H9 (cell line): ENCODE measurements at regions not wholly inside any gene's neighbourhood (a gene's known extent, or its start where the extent isn't known, plus 50 kb on each side); places are given as distances from the start of the nearest gene placed in this dataset.

ENCODE experiments used
- DNase-seq: peaks from one replicate; pipeline ENCODE4 v3.0.0-alpha.2; 2017
- H2AFZ ChIP-seq: one replicate; pipeline ENCODE4 v1.6.1; 2013; ENCODE audit warnings: mild to moderate bottlenecking, low read length, control low read depth, moderate library complexity
- H2AK5ac ChIP-seq: 2 replicates; pipeline ENCODE4 v1.6.1; 2013; ENCODE audit warnings: low read length, control low read depth, mixed read lengths; ENCODE audit not compliant: insufficient read length
- H2BK120ac ChIP-seq: one replicate; pipeline ENCODE4 v1.6.1; 2013; ENCODE audit warnings: low read depth, mild to moderate bottlenecking, low read length, control low read depth, inconsistent platforms; ENCODE audit not compliant: poor library complexity, severe bottlenecking
- H2BK12ac ChIP-seq: 2 replicates; pipeline ENCODE4 v1.6.1; 2013; ENCODE audit warnings: low read length, control low read depth, mixed read lengths, low read depth; ENCODE audit not compliant: insufficient read length
- H2BK15ac ChIP-seq: 2 replicates; pipeline ENCODE4 v1.6.1; 2013; ENCODE audit warnings: low read depth, low read length, control low read depth
- H2BK20ac ChIP-seq: one replicate; pipeline ENCODE4 v1.6.1; 2013; ENCODE audit warnings: low read depth, mild to moderate bottlenecking, low read length, control low read depth, inconsistent platforms; ENCODE audit not compliant: poor library complexity, severe bottlenecking
- H2BK5ac ChIP-seq: 2 replicates; pipeline ENCODE4 v1.6.1; 2013; ENCODE audit warnings: low read length, control low read depth, mixed read lengths; ENCODE audit not compliant: insufficient read length
- H3K14ac ChIP-seq: 2 replicates; pipeline ENCODE4 v1.6.1; 2013; ENCODE audit warnings: low read length, control low read depth; ENCODE audit not compliant: insufficient read depth
- H3K18ac ChIP-seq: 2 replicates; pipeline ENCODE4 v1.6.1; 2013; ENCODE audit warnings: low read depth, mild to moderate bottlenecking, mixed read lengths, low read length, control low read depth; ENCODE audit not compliant: insufficient read length
- H3K23ac ChIP-seq: 2 replicates; pipeline ENCODE4 v1.6.1; 2013; ENCODE audit warnings: low read length, control low read depth, mixed read lengths, low read depth; ENCODE audit not compliant: insufficient read length
- H3K23me2 ChIP-seq: 2 replicates; pipeline ENCODE4 v1.6.1; 2013; ENCODE audit warnings: low read depth, mild to moderate bottlenecking, mixed read lengths, low read length, control low read depth; ENCODE audit not compliant: insufficient read length, poor library complexity, severe bottlenecking
- H3K27ac ChIP-seq: 2 replicates; pipeline ENCODE4 v1.5.1; 2013; ENCODE audit warnings: low read length, control low read depth, mixed read lengths, low read depth; ENCODE audit not compliant: insufficient read length
- H3K27me3 ChIP-seq: 2 replicates; pipeline ENCODE4 v1.6.1; 2013; ENCODE audit warnings: low read length, control low read depth, inconsistent platforms; ENCODE audit not compliant: insufficient read depth
- H3K4ac ChIP-seq: 2 replicates; pipeline ENCODE4 v1.6.1; 2013; ENCODE audit warnings: low read depth, mild to moderate bottlenecking, control low read depth, inconsistent platforms, low read length, moderate library complexity
- H3K4me1 ChIP-seq: 2 replicates; pipeline ENCODE4 v1.6.1; 2013; ENCODE audit warnings: low read length, control low read depth, inconsistent platforms; ENCODE audit not compliant: insufficient read depth
- H3K4me2 ChIP-seq: 2 replicates; pipeline ENCODE4 v1.6.1; 2013; ENCODE audit warnings: low read length, control low read depth, mixed read lengths; ENCODE audit not compliant: insufficient read length, insufficient read depth
- H3K56ac ChIP-seq: 2 replicates; pipeline ENCODE4 v1.6.1; 2013; ENCODE audit warnings: low read depth, mild to moderate bottlenecking, mixed read lengths, low read length, control low read depth; ENCODE audit not compliant: insufficient read length
- H3K79me1 ChIP-seq: 2 replicates; pipeline ENCODE4 v1.6.1; 2013; ENCODE audit warnings: low read depth, mild to moderate bottlenecking, moderate library complexity, low read length, control low read depth, inconsistent platforms; ENCODE audit not compliant: insufficient read depth, poor library complexity, severe bottlenecking
- H3K79me2 ChIP-seq: 2 replicates; pipeline ENCODE4 v1.6.1; 2013; ENCODE audit warnings: low read length, control low read depth, inconsistent platforms; ENCODE audit not compliant: insufficient read depth
- H3K9ac ChIP-seq: 2 replicates; pipeline ENCODE4 v1.6.1; 2013; ENCODE audit warnings: low read length, control low read depth, mixed read lengths; ENCODE audit not compliant: insufficient read length; ENCODE audit errors: extremely low read depth
- H3K9me3 ChIP-seq: one replicate; pipeline ENCODE4 v1.6.1; 2013; ENCODE audit warnings: low read depth, low read length, inconsistent platforms; ENCODE audit not compliant: control insufficient read depth
- H3T11ph ChIP-seq: one replicate; pipeline ENCODE4 v1.6.1; 2013; ENCODE audit warnings: mild to moderate bottlenecking, low read length, control low read depth, inconsistent platforms
- H4K20me1 ChIP-seq: one replicate; pipeline ENCODE4 v1.6.1; 2013; ENCODE audit not compliant: control insufficient read depth, insufficient read length, insufficient read depth
- H4K5ac ChIP-seq: 2 replicates; pipeline ENCODE4 v1.6.1; 2013; ENCODE audit warnings: low read depth, mild to moderate bottlenecking, mixed read lengths, low read length, control low read depth; ENCODE audit not compliant: insufficient read length
- H4K8ac ChIP-seq: replicated peaks from 2 replicates; pipeline ENCODE4 v1.6.1; 2013; ENCODE audit warnings: low read length, control low read depth, mixed read lengths, low read depth; ENCODE audit not compliant: insufficient read length
- H4K91ac ChIP-seq: 2 replicates; pipeline ENCODE4 v1.6.1; 2013; ENCODE audit warnings: low read depth, mild to moderate bottlenecking, moderate library complexity, mixed read lengths, low read length, control low read depth; ENCODE audit not compliant: insufficient read length
- H3K27ac Mint-ChIP-seq, 3 experiments: 2 replicates in 2 of 3; 3 replicates in 1 of 3; pipeline ENCODE4 v1.8.0; 2020 to 2021; ENCODE audit warnings: mixed read lengths in 3 of 3, mild to moderate bottlenecking in 1 of 3, moderate library complexity in 1 of 3
- H3K27me3 Mint-ChIP-seq: 2 replicates; pipeline ENCODE4 v1.8.0; 2021; ENCODE audit warnings: low read depth, mild to moderate bottlenecking, moderate library complexity, mixed read lengths
- H3K36me3 Mint-ChIP-seq, 3 experiments: 2 replicates in 2 of 3; 3 replicates in 1 of 3; pipeline ENCODE4 v1.8.0; 2020 to 2021; ENCODE audit warnings: low read depth in 3 of 3, mixed read lengths in 3 of 3; ENCODE audit not compliant: insufficient read depth in 1 of 3
- H3K4me1 Mint-ChIP-seq, 2 experiments: 2 replicates each; pipeline ENCODE4 v1.8.0; 2020; ENCODE audit warnings: mixed read lengths in 2 of 2
- H3K4me3 Mint-ChIP-seq, 2 experiments: 2 replicates in 1 of 2; 3 replicates in 1 of 2; pipeline ENCODE4 v1.8.0; 2020 to 2021; ENCODE audit warnings: mild to moderate bottlenecking in 2 of 2, mixed read lengths in 2 of 2, moderate library complexity in 1 of 2
- H3K9me3 Mint-ChIP-seq, 2 experiments: 2 replicates in 1 of 2; 3 replicates in 1 of 2; pipeline ENCODE4 v1.8.0; 2020; ENCODE audit warnings: mild to moderate bottlenecking in 2 of 2, mixed read lengths in 2 of 2, moderate library complexity in 1 of 2
- WGBS: extraction: QIAGEN DNeasy Blood & Tissue Kit; methylation state at CpG from one replicate; pipeline ENCODE4 v1.1.7; 2013; ENCODE audit warnings: missing lambda C conversion rate, low lambda C conversion rate, mixed read lengths; ENCODE audit not compliant: insufficient read length; ENCODE audit errors: extremely low coverage; 5-methylcytosine and 5-hydroxymethylcytosine counted together
- TF ChIP-seq, protein P1 (sequence below): fragments of 200-600 bp; sonication (generic); conservative IDR thresholded peaks from 3 replicates; pipeline ENCODE4 v1.8.0; 2021; ENCODE audit warnings: antibody characterized with exemption, mild to moderate bottlenecking

- Mint-ChIP-seq H3K4me1 (no peaks in the 10 kb centered on the region), H3K36me3 (peaks cover 2 to 7% (median 4%) of the 10 kb centered on the region in 3 experiments; a peak in 5 of 7 replicates), H3K4me3 (no peak overlapping the region), H3K27ac (no peak overlapping the region), H3K27me3 (no peaks in the 10 kb centered on the region), H3K9me3 (peaks cover 5 to 6% of the 10 kb centered on the region in 2 experiments)
- WGBS, result no CpG with 5 or more reads among the region's 1 CpG
- no peak overlapping the region for H4K8ac ChIP-seq
- no peak overlapping the region for H3T11ph ChIP-seq
- H2BK120ac ChIP-seq, result no peak overlapping the region
- no peaks in the 10 kb centered on the region for H3K79me2 ChIP-seq
- no peak overlapping the region for H2BK5ac ChIP-seq
- H3K27me3 ChIP-seq, result no peaks in the 10 kb centered on the region
- no peak overlapping the region for H2AFZ ChIP-seq
- H3K18ac ChIP-seq, result no peak overlapping the region
- no peak overlapping the region for H2AK5ac ChIP-seq
- no peaks in the 10 kb centered on the region for H3K9me3 ChIP-seq
- no peak overlapping the region for H2BK20ac ChIP-seq
- no peak overlapping the region for H3K9ac ChIP-seq
- H3K23ac ChIP-seq, result no peak overlapping the region
- H4K5ac ChIP-seq, result no peak overlapping the region
- H3K14ac ChIP-seq, result no peak overlapping the region
- TF ChIP-seq, protein P1, sequence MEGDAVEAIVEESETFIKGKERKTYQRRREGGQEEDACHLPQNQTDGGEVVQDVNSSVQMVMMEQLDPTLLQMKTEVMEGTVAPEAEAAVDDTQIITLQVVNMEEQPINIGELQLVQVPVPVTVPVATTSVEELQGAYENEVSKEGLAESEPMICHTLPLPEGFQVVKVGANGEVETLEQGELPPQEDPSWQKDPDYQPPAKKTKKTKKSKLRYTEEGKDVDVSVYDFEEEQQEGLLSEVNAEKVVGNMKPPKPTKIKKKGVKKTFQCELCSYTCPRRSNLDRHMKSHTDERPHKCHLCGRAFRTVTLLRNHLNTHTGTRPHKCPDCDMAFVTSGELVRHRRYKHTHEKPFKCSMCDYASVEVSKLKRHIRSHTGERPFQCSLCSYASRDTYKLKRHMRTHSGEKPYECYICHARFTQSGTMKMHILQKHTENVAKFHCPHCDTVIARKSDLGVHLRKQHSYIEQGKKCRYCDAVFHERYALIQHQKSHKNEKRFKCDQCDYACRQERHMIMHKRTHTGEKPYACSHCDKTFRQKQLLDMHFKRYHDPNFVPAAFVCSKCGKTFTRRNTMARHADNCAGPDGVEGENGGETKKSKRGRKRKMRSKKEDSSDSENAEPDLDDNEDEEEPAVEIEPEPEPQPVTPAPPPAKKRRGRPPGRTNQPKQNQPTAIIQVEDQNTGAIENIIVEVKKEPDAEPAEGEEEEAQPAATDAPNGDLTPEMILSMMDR, result no peak
- no peak overlapping the region for H3K4ac ChIP-seq
- H3K4me1 ChIP-seq, result no peaks in the 10 kb centered on the region
- no peak overlapping the region for H2BK12ac ChIP-seq
- no peak overlapping the region for H3K56ac ChIP-seq
- H3K79me1 ChIP-seq, result no peaks in the 10 kb centered on the region
- no peaks in the 10 kb centered on the region for H4K20me1 ChIP-seq
- H2BK15ac ChIP-seq, result no peak overlapping the region
- no peak overlapping the region for H4K91ac ChIP-seq
- H3K4me2 ChIP-seq, result no peak overlapping the region
- no peak overlapping the region for H3K27ac ChIP-seq
- DNase-seq, result no peak
- H3K23me2 ChIP-seq, result no peaks in the 10 kb centered on the region
Observed at GRCh38 chr12:91594715-91595114, 412.1 kb upstream of the DCN start.
